ENCODE measurements at regions not wholly inside any gene's neighbourhood (a gene's known extent, or its start where the extent isn't known, plus 50 kb on each side); places are given as distances from the start of the nearest gene placed in this dataset.

DNA sequence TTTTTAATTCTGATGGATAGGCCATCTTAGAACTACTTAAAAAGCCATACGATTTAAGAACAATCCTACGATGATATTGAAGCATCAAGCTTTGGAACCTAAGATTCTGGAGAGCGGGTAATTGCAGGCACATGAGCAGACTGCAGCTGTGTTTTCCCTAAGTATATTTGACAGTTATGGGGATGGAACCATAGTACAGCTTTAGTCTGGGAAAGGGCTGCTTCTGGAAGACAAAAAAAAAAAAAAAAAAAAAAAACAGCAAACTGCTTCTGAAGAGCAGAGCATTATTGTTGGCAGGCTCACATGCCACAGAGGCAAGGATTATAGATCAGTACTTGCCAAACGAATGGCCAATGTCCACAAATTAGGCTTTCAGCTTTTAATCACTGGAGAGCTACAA lies 1618.7 kb downstream of the AMY1C start:
- intact Hi-C loops (cut with micrococcal nuclease), result no loop called here
- H3K27me3 Mint-ChIP-seq, result no peaks in the 10 kb centered on the region
- no peaks in the 10 kb centered on the region for H3K4me1 Mint-ChIP-seq
- peaks cover 5% of the 10 kb centered on the region for H3K9me3 Mint-ChIP-seq
- no peak for DNase-seq
- ChIA-PET POLR2A (no interaction called here), CTCF (no interaction called here)
- H3K36me3 Mint-ChIP-seq (ENCODE audit: low read depth), result no peaks in the 10 kb centered on the region
- ATAC-seq (ENCODE audit: low read depth), result no peak
- no peak overlapping the region for H3K27ac Mint-ChIP-seq
- TF ChIP-seq, protein P1, sequence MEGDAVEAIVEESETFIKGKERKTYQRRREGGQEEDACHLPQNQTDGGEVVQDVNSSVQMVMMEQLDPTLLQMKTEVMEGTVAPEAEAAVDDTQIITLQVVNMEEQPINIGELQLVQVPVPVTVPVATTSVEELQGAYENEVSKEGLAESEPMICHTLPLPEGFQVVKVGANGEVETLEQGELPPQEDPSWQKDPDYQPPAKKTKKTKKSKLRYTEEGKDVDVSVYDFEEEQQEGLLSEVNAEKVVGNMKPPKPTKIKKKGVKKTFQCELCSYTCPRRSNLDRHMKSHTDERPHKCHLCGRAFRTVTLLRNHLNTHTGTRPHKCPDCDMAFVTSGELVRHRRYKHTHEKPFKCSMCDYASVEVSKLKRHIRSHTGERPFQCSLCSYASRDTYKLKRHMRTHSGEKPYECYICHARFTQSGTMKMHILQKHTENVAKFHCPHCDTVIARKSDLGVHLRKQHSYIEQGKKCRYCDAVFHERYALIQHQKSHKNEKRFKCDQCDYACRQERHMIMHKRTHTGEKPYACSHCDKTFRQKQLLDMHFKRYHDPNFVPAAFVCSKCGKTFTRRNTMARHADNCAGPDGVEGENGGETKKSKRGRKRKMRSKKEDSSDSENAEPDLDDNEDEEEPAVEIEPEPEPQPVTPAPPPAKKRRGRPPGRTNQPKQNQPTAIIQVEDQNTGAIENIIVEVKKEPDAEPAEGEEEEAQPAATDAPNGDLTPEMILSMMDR (IDR thresholded peaks at IDR 0.05), result no peak
- no peak overlapping the region for H3K4me3 Mint-ChIP-seq

DNA sequence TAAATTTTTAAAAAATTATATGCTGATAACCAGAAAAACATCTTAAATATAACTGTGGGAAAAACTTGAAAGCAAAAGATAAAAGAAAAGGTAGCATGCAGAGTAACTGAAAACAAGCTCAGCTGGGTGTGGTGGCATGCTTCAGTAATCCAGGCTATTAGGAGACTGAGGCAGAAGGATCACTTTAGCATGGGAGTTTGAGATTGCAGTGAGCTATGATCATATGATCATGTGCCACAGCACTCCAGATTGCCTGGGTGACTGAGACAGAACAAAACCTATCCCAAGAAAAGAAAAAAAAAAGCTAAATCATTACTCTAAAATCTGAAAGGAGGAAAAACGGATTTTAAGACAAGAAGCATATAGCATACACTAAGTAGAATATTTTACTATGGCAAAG lies 1624.0 kb downstream of the AMY1C start:
- CTCF ChIA-PET, result no interaction called here
- no peak for ATAC-seq (ENCODE audit: low read depth)
- POLR2A ChIA-PET, result no interaction called here

GRCh38 chr1:105386489-105386888 lies 1636.8 kb downstream of the AMY1C start:
- ChIA-PET CTCF (no interaction called here), POLR2A (no interaction called here)
- no peak for ATAC-seq (ENCODE audit: low read depth)
- Mint-ChIP-seq H3K4me3 (no peak overlapping the region), H3K9me3 (peaks cover 2% of the 10 kb centered on the region), H3K4me1 (no peaks in the 10 kb centered on the region), H3K36me3 (ENCODE audit: low read depth) (no peaks in the 10 kb centered on the region), H3K27ac (no peak overlapping the region), H3K27me3 (no peaks in the 10 kb centered on the region)
- TF ChIP-seq, protein P1 (IDR thresholded peaks at IDR 0.05), result no peak
- no peak for DNase-seq
- intact Hi-C loops (cut with micrococcal nuclease), result no loop called here

More for the DNA sequence above, 1624.0 kb downstream of the AMY1C start:
- intact Hi-C loops (cut with micrococcal nuclease), result no loop called here
- H3K4me1 Mint-ChIP-seq, result no peaks in the 10 kb centered on the region
- TF ChIP-seq, protein P1 (IDR thresholded peaks at IDR 0.05), result no peak
- no peak for DNase-seq
- no peaks in the 10 kb centered on the region for H3K27me3 Mint-ChIP-seq
- no peak overlapping the region for H3K27ac Mint-ChIP-seq
- no peak overlapping the region for H3K4me3 Mint-ChIP-seq
- H3K36me3 Mint-ChIP-seq (ENCODE audit: low read depth), result no peaks in the 10 kb centered on the region
- peaks cover 4% of the 10 kb centered on the region for H3K9me3 Mint-ChIP-seq

GRCh38 chr1:105396001-105396400 lies 1646.3 kb downstream of the AMY1C start:
- Mint-ChIP-seq H3K27me3 (no peaks in the 10 kb centered on the region), H3K9me3 (peaks cover 18% of the 10 kb centered on the region), H3K4me1 (no peaks in the 10 kb centered on the region), H3K4me3 (no peak overlapping the region), H3K36me3 (ENCODE audit: low read depth) (no peaks in the 10 kb centered on the region), H3K27ac (no peak overlapping the region)
- CTCF ChIA-PET, result no interaction called here
- ATAC-seq (ENCODE audit: low read depth), result no peak
- intact Hi-C loops (cut with micrococcal nuclease), result no loop called here
- DNase-seq, result no peak
- TF ChIP-seq, protein P1 (IDR thresholded peaks at IDR 0.05), result no peak
- POLR2A ChIA-PET, result no interaction called here

DNA sequence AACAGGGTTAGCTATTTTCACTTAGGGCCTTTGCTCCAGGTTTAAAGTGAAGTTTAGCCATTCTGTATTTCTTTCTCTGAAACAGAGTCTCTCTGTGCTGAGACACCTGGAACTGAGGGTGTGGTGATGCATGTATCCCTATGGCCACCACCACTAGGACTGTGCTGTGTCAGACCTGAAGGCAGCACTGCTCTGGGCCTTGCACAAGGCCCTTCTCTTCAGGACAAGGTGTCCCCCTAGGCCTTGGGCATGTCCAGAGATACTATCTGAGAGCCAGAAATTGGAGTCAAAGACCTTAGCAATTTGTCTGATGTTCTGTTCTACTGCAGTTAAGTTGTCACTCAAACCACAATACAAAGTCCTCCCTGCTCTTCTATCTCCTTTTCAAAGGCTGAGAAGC lies 1649.2 kb downstream of the AMY1C start:
- DNase-seq (no peak), ATAC-seq (ENCODE audit: low read depth) (no peak)
- ChIA-PET CTCF (no interaction called here), POLR2A (no interaction called here)
- Mint-ChIP-seq H3K4me3 (no peak overlapping the region), H3K9me3 (peaks cover 14% of the 10 kb centered on the region), H3K36me3 (ENCODE audit: low read depth) (no peaks in the 10 kb centered on the region), H3K27me3 (no peaks in the 10 kb centered on the region), H3K27ac (no peak overlapping the region), H3K4me1 (no peaks in the 10 kb centered on the region)
- TF ChIP-seq, protein P1 (IDR thresholded peaks at IDR 0.05), result no peak
- intact Hi-C loops (cut with micrococcal nuclease), result no loop called here

All from activated B cell treated with CpG ODN at 0.5 μM for 24 hours (primary cell).